Sigmoid colon (tissue), 6 donors: ENCODE measurements at regions not wholly inside any gene's neighbourhood (a gene's known extent, or its start where the extent isn't known, plus 50 kb on each side); places are given as distances from the start of the nearest gene placed in this dataset.
"Not testable (repeated sequence)": the region's sequence is repeated elsewhere in the genome, so short reads cannot be mapped to it uniquely, and the experiment has no call there.

Experiments
- DNase-seq: peaks from one replicate; pipeline ENCODE4 v3.0.0-alpha.2; 2019
- H3K27ac ChIP-seq, 4 donors: fragments of 200-600 bp; sonication (generic); one replicate each; pipeline ENCODE4 v1.5.1; 2016 to 2019; ENCODE audit warnings: mild to moderate bottlenecking in 1 of 4
- H3K27me3 ChIP-seq, 3 donors: fragments of 200-600 bp; sonication (generic); one replicate each; pipeline ENCODE4 v1.5.1; 2019; ENCODE audit warnings: mild to moderate bottlenecking in 1 of 3
- H3K36me3 ChIP-seq, 4 donors: fragments of 200-600 bp; sonication (generic); one replicate each; pipeline ENCODE4 v1.5.1; 2016 to 2019
- H3K4me1 ChIP-seq, 4 donors: fragments of 200-600 bp; sonication (generic); one replicate each; pipeline ENCODE4 v1.5.1; 2017 to 2019
- H3K4me3 ChIP-seq, 4 donors: fragments of 200-600 bp; sonication (generic); one replicate each; pipeline ENCODE4 v1.5.1; 2017 to 2019; ENCODE audit warnings: mild to moderate bottlenecking in 2 of 4, moderate library complexity in 1 of 4
- H3K9me3 ChIP-seq, 4 donors: fragments of 200-600 bp in 3 of 4; sonication (generic) in 3 of 4; one replicate each; pipeline versions ENCODE4 v1.5.1 to v1.6.1; 2013 to 2019
- CTCF ChIP-seq, 4 experiments: fragments of 450-650 bp in 3 of 4; fragments of 200-600 bp in 1 of 4; IDR thresholded peaks; one replicate each; pipeline ENCODE4 v1.5.1; 2016 to 2019; ENCODE audit warnings: antibody characterized with exemption in 4 of 4, mild to moderate bottlenecking in 3 of 4, moderate library complexity in 2 of 4
- EP300 ChIP-seq, 4 donors: sonication (generic); formaldehyde crosslinking; IDR thresholded peaks; one replicate each; pipeline ENCODE4 v1.6.1; 2017; ENCODE audit warnings: antibody characterized with exemption in 4 of 4
- POLR2A ChIP-seq, 2 donors: fragments of 450-650 bp; IDR thresholded peaks; one replicate each; pipeline ENCODE4 v1.6.1; 2016; ENCODE audit warnings: antibody characterized with exemption in 2 of 2, mild to moderate bottlenecking in 2 of 2, moderate library complexity in 2 of 2
- POLR2AphosphoS5 ChIP-seq, 4 donors: sonication (generic); formaldehyde crosslinking; IDR thresholded peaks; one replicate each; pipeline ENCODE4 v1.6.1; 2017; ENCODE audit warnings: antibody characterized with exemption in 4 of 4
- WGBS, 2 donors: extraction: QIAGEN DNeasy Blood & Tissue Kit; methylation state at CpG; one replicate each; pipeline ENCODE4 v1.1.7; 2013; 5-methylcytosine and 5-hydroxymethylcytosine counted together
- intact Hi-C: fragments of 100-400 bp; cut with DNase I; formaldehyde crosslinking; loops from one replicate; pipeline ENCODE4 v1.15.1; 2023
- donor health status: healthy with polysubstance abuse.
- donor health status: healthy.

DNA sequence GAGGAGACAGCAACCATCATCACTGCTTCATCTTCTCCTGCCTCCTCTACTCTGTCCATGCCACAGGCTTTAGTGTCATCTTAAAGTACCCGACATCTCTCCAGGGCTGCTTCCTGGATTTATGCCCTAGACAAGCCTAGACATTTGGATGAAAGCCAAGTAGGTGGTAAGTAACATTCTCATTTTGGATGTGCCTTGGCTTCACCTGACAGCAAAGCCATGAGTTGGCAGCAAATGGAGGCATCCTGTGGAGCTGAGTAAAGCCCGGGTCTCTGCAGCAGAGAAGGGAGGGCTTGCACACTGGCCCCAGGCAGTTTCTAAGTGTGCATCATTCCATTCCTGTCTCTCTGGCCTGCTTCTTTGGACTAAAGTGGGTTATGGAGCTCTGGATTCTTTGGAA is 299.1 kb downstream of the DMAC1 start:
- Histone ChIP-seq H3K27me3 (no peaks in the 10 kb centered on the region), H3K4me3 (no peak overlapping the region), H3K36me3 (no peaks in the 10 kb centered on the region), H3K27ac (no peak overlapping the region), H3K4me1 (no peaks in the 10 kb centered on the region), H3K9me3 (no peaks in the 10 kb centered on the region)
- 61 to 78% methylated on average over 2 of the region's 2 CpGs for WGBS, 2 donors
- TF ChIP-seq EP300 (IDR thresholded peaks at IDR 0.05) = no peak
- no peak for TF ChIP-seq POLR2A (IDR thresholded peaks at IDR 0.05)
- no peak for TF ChIP-seq POLR2AphosphoS5 (IDR thresholded peaks at IDR 0.05)
- no peak for TF ChIP-seq CTCF (IDR thresholded peaks at IDR 0.05)
- intact Hi-C loops = no loop called here
- no peak for DNase-seq

DNA sequence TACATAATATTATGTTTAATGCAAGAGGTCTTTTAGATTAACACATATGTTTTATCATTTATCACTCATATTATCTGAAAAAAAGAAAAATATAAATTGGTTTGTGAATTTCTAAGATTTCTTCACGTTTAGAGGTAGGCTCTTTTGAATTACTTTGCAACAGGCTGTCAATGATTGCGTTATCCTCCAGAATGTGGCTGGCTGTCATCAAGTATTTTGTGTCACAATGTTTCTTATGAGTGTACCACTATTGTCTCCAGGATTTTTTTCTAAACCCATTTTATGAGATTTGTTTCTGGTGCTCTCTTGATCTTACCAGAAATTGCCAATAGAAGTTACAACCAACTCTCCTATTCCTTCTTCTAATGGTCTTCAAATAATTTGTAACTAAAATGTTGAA is 307.9 kb downstream of the DMAC1 start:
- H3K27me3 ChIP-seq = no peaks in the 10 kb centered on the region
- no peaks in the 10 kb centered on the region for H3K36me3 ChIP-seq
- no peaks in the 10 kb centered on the region for H3K4me1 ChIP-seq
- TF ChIP-seq CTCF (IDR thresholded peaks at IDR 0.05) = no peak
- TF ChIP-seq EP300 (IDR thresholded peaks at IDR 0.05) = no peak
- no peak for TF ChIP-seq POLR2A (IDR thresholded peaks at IDR 0.05)
- no peak for TF ChIP-seq POLR2AphosphoS5 (IDR thresholded peaks at IDR 0.05)
- H3K27ac ChIP-seq = no peak overlapping the region
- intact Hi-C loops = no loop called here
- DNase-seq = no peak
- no peak overlapping the region for H3K4me3 ChIP-seq
- H3K9me3 ChIP-seq = no peaks in the 10 kb centered on the region
- 15 to 73% methylated on average over 2 of the region's 2 CpGs for WGBS, 2 donors

- Histone ChIP-seq H3K27me3 (no peaks in the 10 kb centered on the region), H3K36me3 (no peaks in the 10 kb centered on the region), H3K4me3 (no peak overlapping the region), H3K9me3 (no peaks in the 10 kb centered on the region), H3K4me1 (no peaks in the 10 kb centered on the region), H3K27ac (no peak overlapping the region)
- no peak for DNase-seq
- TF ChIP-seq POLR2A (IDR thresholded peaks at IDR 0.05) = no peak
- TF ChIP-seq POLR2AphosphoS5 (IDR thresholded peaks at IDR 0.05) = no peak
- TF ChIP-seq CTCF (IDR thresholded peaks at IDR 0.05) = no peak
- no peak for TF ChIP-seq EP300 (IDR thresholded peaks at IDR 0.05)
- 28 to 77% methylated on average over 4 of the region's 4 CpGs for WGBS, 2 donors
- intact Hi-C loops = no loop called here
Measured at GRCh38 chr9:7490317-7491108, 309.1 kb downstream of the DMAC1 start.

- Histone ChIP-seq H3K27ac (no peak overlapping the region), H3K4me3 (no peak overlapping the region), H3K9me3 (no peaks in the 10 kb centered on the region), H3K36me3 (no peaks in the 10 kb centered on the region), H3K4me1 (no peaks in the 10 kb centered on the region), H3K27me3 (no peaks in the 10 kb centered on the region)
- WGBS, 2 donors = 18 to 61% methylated on average over 2 of the region's 2 CpGs
- DNase-seq = no peak
- intact Hi-C loops = no loop called here
- no peak for TF ChIP-seq POLR2AphosphoS5 (IDR thresholded peaks at IDR 0.05)
- TF ChIP-seq CTCF (IDR thresholded peaks at IDR 0.05) = no peak
- TF ChIP-seq EP300 (IDR thresholded peaks at IDR 0.05) = no peak
- no peak for TF ChIP-seq POLR2A (IDR thresholded peaks at IDR 0.05)
Measured at GRCh38 chr9:7489036-7489435, 310.5 kb downstream of the DMAC1 start.

DNA sequence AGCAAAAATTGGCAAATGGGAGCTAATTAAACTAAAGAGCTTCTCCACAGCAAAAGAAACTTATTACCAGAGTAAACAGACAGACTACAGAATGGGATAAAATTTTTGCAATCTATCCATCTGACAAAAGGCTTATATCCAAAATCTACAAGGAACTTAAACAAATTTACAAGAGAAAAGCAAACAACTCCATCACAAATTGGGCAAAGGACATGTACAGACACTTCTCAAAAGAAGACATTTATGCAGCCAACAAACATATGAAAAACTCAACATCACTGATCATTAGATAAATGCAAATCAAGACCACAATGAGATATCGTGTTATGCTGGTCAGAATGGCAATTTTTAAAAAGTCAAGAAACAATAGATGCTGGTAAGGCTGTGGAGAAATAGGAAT is 315.6 kb downstream of the DMAC1 start:
- H3K4me1 ChIP-seq, intact Hi-C loops, H3K27me3 ChIP-seq, H3K4me3 ChIP-seq, DNase-seq, H3K27ac ChIP-seq, H3K9me3 ChIP-seq, H3K36me3 ChIP-seq: not testable (repeated sequence)
- WGBS, 2 donors = 69 to 77% methylated on average over 1 of the region's 1 CpG
